ENCODE measurements at regions not wholly inside any gene's neighbourhood (a gene's known extent, or its start where the extent isn't known, plus 50 kb on each side); places are given as distances from the start of the nearest gene placed in this dataset.

DNA sequence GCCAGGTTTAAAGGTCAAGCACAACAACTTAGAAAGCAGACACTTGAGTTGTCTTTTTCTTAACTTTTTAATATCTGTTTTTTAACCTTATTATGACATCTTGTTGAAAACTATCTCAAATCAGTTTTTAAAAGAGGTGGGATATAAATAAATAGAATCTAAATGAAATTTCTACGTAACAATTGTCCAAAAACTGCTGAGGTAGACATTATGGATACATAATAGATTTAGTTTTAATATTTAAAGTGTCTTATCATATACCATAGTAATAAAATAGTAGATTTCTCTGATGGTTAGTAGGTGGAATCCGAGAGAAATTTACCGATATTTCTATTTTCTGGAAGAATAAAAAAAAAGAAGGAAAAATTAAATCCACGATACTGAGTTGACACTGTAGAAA, 113.9 kb upstream of the MMS22L start:
- no TSS peak for BruUV-seq (replicated peaks)
- no peak overlapping the region for H2AFZ ChIP-seq (ENCODE audit: low read depth, low read length, poor library complexity, severe bottlenecking)
- no peak overlapping the region for H3K4me3 ChIP-seq (replicated peaks in 1 of 2; ENCODE audit: low read depth in 1 of 2, low read length in 2 of 2)
- H3K9ac ChIP-seq (ENCODE audit: low read length), result no peak overlapping the region
- TF ChIP-seq YY1 (IDR thresholded peaks at IDR 0.05; ENCODE audit: extremely low read depth, insufficient replicate concordance, low read depth, low read length), result no peak
- TF ChIP-seq EZH2phosphoT487 (IDR thresholded peaks at IDR 0.05; ENCODE audit: borderline replicate concordance), result no peak
- TF ChIP-seq, protein P1, sequence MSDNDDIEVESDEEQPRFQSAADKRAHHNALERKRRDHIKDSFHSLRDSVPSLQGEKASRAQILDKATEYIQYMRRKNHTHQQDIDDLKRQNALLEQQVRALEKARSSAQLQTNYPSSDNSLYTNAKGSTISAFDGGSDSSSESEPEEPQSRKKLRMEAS (IDR thresholded peaks at IDR 0.05), result no peak
- no peak for TF ChIP-seq SP1 (IDR thresholded peaks at IDR 0.05; ENCODE audit: low read depth)
- no peak for TF ChIP-seq EZH2 (IDR thresholded peaks at IDR 0.05)
- TF ChIP-seq, protein P2, sequence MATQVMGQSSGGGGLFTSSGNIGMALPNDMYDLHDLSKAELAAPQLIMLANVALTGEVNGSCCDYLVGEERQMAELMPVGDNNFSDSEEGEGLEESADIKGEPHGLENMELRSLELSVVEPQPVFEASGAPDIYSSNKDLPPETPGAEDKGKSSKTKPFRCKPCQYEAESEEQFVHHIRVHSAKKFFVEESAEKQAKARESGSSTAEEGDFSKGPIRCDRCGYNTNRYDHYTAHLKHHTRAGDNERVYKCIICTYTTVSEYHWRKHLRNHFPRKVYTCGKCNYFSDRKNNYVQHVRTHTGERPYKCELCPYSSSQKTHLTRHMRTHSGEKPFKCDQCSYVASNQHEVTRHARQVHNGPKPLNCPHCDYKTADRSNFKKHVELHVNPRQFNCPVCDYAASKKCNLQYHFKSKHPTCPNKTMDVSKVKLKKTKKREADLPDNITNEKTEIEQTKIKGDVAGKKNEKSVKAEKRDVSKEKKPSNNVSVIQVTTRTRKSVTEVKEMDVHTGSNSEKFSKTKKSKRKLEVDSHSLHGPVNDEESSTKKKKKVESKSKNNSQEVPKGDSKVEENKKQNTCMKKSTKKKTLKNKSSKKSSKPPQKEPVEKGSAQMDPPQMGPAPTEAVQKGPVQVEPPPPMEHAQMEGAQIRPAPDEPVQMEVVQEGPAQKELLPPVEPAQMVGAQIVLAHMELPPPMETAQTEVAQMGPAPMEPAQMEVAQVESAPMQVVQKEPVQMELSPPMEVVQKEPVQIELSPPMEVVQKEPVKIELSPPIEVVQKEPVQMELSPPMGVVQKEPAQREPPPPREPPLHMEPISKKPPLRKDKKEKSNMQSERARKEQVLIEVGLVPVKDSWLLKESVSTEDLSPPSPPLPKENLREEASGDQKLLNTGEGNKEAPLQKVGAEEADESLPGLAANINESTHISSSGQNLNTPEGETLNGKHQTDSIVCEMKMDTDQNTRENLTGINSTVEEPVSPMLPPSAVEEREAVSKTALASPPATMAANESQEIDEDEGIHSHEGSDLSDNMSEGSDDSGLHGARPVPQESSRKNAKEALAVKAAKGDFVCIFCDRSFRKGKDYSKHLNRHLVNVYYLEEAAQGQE (IDR thresholded peaks at IDR 0.05; ENCODE audit: low read depth), result no peak
- TF ChIP-seq RAD21 (IDR thresholded peaks at IDR 0.05; ENCODE audit: low read depth), result no peak
- TF ChIP-seq SIN3A (IDR thresholded peaks at IDR 0.05; ENCODE audit: low read depth), result no peak
- TF ChIP-seq SRF (IDR thresholded peaks at IDR 0.05; ENCODE audit: low read depth), result no peak
- no peak for TF ChIP-seq ELF1 (IDR thresholded peaks at IDR 0.05; ENCODE audit: borderline replicate concordance, low read depth)
- TF ChIP-seq POLR2AphosphoS5 (IDR thresholded peaks at IDR 0.05; ENCODE audit: low read depth, low read length), result no peak
- TF ChIP-seq ZBTB33 (IDR thresholded peaks at IDR 0.05; ENCODE audit: extremely low read depth, insufficient replicate concordance, low read length), result no peak
- TF ChIP-seq CBX3 (IDR thresholded peaks at IDR 0.05; ENCODE audit: low read depth), result no peak
- no peak for TF ChIP-seq FOSL1 (IDR thresholded peaks at IDR 0.05; ENCODE audit: low read depth)
- POLR2A ChIA-PET, result no interaction called here
- H3K9me3 ChIP-seq (ENCODE audit: control insufficient read depth in 1 of 2, insufficient read depth in 1 of 2, low read depth in 1 of 2, low read length in 2 of 2), result no peaks in the 10 kb centered on the region
- CTCF ChIA-PET, result no interaction called here
- no peaks in the 10 kb centered on the region for H3K27me3 ChIP-seq (ENCODE audit: insufficient read depth, low read length)
- RAD21 ChIA-PET (ENCODE audit: low non-redundant PET in 1 of 2, low total read pairs in 2 of 2, uncharacterized antibody in 2 of 2, unreplicated experiment in 2 of 2), result no interaction called here
- H3K79me2 ChIP-seq (ENCODE audit: insufficient read depth, low read length), result no peaks in the 10 kb centered on the region
- H3K36me3 ChIP-seq (ENCODE audit: control insufficient read depth in 1 of 2, insufficient read depth in 2 of 2, low read length in 2 of 2), result no peaks in the 10 kb centered on the region
- no peak overlapping the region for H3K27ac ChIP-seq (ENCODE audit: low read depth, low read length)
- H3K9me2 ChIP-seq (ENCODE audit: insufficient read depth), result no peaks in the 10 kb centered on the region
- H4K20me1 ChIP-seq (ENCODE audit: insufficient read depth), result no peaks in the 10 kb centered on the region
- no peak for DNase-seq (ENCODE audit: low read depth, low spot score)
- H3K4me1 ChIP-seq (ENCODE audit: control insufficient read depth in 1 of 2, insufficient read depth in 2 of 2, low read length in 2 of 2), result no peaks in the 10 kb centered on the region
- no peak for ATAC-seq
- H3K4me2 ChIP-seq (ENCODE audit: low read length), result no peak overlapping the region
- intact Hi-C loops (cut with micrococcal nuclease), result loop anchor here (10.0 kb wide), 1 partner anchor 182 kb away; no protein-coding TSS in a partner anchor

All from HCT116 (cell line).